ENCODE measurements at regions not wholly inside any gene's neighbourhood (a gene's known extent, or its start where the extent isn't known, plus 50 kb on each side); places are given as distances from the start of the nearest gene placed in this dataset.
"Not testable (repeated sequence)": the region's sequence is repeated elsewhere in the genome, so short reads cannot be mapped to it uniquely, and the experiment has no call there.

DNA sequence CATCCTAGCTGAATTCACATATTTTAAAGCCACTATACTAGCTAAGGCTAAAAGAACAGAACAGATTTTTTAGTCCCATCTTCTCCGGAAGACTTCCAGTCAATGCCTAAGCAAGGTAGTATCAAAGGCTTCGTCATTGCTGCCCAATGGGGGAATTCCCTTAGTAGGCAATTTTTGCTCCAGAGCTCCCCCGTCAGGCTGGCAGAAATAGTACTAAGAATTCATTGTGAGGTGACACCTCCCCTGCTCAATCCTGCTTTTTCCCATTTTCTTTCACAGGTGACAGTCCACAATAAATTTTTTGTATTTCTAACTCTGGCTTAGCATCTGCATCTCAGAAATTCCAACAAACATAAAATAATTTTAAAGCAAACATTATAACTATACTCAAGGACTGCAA is 52.8 kb upstream of the SRSF6 start:
- H3K27me3 Mint-ChIP-seq, result peaks cover 8% of the 10 kb centered on the region
- H3K36me3 Mint-ChIP-seq (ENCODE audit: low read depth), result no peaks in the 10 kb centered on the region
- H3K9me3 Mint-ChIP-seq, result peaks cover 7% of the 10 kb centered on the region
- intact Hi-C loops (cut with micrococcal nuclease), result no loop called here
- H3K4me3 Mint-ChIP-seq, result no peak overlapping the region
- H3K27ac Mint-ChIP-seq, result no peak overlapping the region
- no peaks in the 10 kb centered on the region for H3K4me1 Mint-ChIP-seq (ENCODE audit: low read depth)

DNA sequence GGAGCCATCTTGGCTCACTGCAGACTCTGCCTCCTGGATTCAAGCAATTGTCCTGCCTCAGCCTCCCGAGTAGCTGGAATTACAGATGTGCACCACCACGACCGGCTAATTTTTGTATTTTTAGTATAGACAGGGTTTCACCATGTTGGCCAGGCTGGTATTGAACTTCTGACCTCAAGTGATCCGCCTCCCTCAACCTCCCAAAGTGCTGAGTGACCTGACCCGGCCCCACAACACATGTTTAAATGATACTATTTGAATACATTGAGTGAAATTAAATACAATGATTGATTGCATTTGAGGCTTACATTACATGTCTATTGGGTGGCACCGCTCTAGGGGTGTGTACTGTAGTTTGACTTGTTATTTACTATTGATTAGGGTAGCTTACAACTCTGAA is 56.8 kb upstream of the SRSF6 start:
- H3K36me3 Mint-ChIP-seq (ENCODE audit: low read depth); intact Hi-C loops (cut with micrococcal nuclease); H3K9me3 Mint-ChIP-seq; H3K27me3 Mint-ChIP-seq; H3K27ac Mint-ChIP-seq; H3K4me3 Mint-ChIP-seq; H3K4me1 Mint-ChIP-seq (ENCODE audit: low read depth): not testable (repeated sequence)

DNA sequence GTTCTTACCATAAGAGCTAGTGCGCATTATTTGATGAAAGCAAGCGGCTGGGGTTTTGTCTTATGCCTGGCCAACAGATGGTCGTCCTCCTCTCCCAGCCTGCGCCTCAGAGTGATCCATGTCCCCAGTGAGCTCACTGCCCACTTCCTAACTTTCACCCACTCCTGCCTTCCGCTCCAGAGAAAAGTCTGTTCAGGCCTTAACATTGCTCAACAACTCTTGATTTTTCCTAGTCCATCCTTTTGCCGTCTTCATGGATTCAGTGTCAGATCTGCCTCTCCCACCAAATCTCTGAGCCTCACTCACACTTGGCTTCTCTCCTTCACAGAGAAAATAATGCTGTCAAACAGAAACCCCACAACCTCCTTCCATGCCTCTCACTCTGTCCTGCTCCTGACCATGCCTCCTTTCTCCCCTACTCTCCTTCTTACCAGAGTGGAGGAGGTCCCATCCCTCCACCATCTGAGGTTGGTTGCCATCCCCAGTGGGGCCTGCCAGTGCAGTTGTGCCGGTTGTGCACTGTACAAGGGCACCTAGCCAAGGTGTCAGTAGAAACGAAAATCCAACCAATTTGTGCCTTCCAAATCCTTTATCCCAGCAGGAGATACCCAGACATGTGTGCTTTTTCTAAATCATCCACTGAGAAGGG is 58.9 kb upstream of the SRSF6 start:
- Mint-ChIP-seq H3K4me1 (ENCODE audit: low read depth) (no peaks in the 10 kb centered on the region), H3K4me3 (no peak overlapping the region), H3K27me3 (no peaks in the 10 kb centered on the region), H3K36me3 (ENCODE audit: low read depth) (no peaks in the 10 kb centered on the region), H3K9me3 (no peaks in the 10 kb centered on the region), H3K27ac (no peak overlapping the region)
- intact Hi-C loops (cut with micrococcal nuclease), result no loop called here

DNA sequence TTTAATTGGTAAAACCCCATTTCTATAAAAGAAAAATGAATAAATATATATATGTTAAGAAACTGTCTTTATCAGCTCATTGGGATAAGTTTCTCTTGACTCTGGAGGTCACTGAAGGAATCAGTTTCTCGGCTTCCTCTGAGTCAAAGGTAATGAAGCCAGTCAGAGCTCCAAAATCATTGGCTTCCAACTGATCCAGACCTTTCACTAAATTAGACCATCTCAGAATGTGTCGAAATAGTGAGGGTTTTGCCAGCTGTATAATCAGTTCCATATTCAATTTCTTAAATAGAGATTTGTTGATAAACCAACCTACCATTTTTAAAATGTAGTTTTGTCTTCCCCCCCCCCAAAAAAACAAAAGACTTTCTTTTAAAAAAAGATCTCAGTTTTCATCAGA is 60.5 kb upstream of the SRSF6 start:
- no peak overlapping the region for H3K27ac Mint-ChIP-seq
- intact Hi-C loops (cut with micrococcal nuclease), result no loop called here
- no peaks in the 10 kb centered on the region for H3K9me3 Mint-ChIP-seq

DNA sequence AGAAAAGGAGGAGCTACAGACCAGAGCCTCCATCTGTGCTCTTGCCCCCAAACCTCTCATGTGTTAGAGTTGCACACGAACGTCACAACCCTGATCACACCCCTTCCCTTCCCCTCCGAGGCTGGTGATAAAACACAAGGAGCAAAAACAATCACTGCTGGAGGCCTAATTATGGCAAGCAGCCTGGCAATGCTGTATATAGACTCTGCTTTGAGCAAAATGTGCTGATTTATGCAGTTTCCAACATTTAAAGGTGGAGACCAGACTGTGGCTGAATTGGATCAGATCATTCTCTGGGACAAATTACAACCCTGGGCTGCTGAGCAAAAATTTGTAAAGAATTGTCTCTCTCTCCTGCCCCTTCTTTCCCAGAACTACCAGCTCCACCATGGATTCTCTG is 64.6 kb upstream of the SRSF6 start:
- no peak overlapping the region for H3K4me3 Mint-ChIP-seq
- H3K9me3 Mint-ChIP-seq, result no peaks in the 10 kb centered on the region
- no peaks in the 10 kb centered on the region for H3K4me1 Mint-ChIP-seq (ENCODE audit: low read depth)
- intact Hi-C loops (cut with micrococcal nuclease), result no loop called here
- H3K27ac Mint-ChIP-seq, result no peak overlapping the region
- H3K27me3 Mint-ChIP-seq, result peaks cover 9% of the 10 kb centered on the region
- no peaks in the 10 kb centered on the region for H3K36me3 Mint-ChIP-seq (ENCODE audit: low read depth)

More for the DNA sequence above, 60.5 kb upstream of the SRSF6 start:
- H3K4me3 Mint-ChIP-seq, result no peak overlapping the region
- H3K36me3 Mint-ChIP-seq (ENCODE audit: low read depth), result no peaks in the 10 kb centered on the region
- H3K27me3 Mint-ChIP-seq, result peaks cover 2% of the 10 kb centered on the region
- no peaks in the 10 kb centered on the region for H3K4me1 Mint-ChIP-seq (ENCODE audit: low read depth)

DNA sequence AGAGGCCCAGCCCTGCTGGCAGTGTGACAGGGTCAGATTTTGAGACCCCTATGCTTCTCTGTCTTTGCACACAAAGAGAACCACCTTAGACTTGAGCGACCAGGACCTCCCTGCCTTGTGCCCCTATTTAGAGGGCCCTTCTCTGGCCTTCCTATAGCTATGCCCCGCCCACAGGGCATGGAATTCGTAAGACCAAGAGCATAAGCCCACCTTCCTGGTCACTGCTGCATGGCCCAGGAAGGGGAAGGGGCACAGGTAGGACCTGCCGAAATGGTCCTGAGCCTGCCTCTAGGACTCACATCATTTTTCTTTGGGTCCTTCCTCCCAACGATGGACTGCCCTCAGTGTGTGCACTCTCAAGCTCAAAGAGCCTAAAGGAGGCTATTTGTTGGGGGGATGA is 65.1 kb upstream of the SRSF6 start:
- intact Hi-C loops (cut with micrococcal nuclease), result no loop called here
- Mint-ChIP-seq H3K4me3 (no peak overlapping the region), H3K36me3 (ENCODE audit: low read depth) (no peaks in the 10 kb centered on the region), H3K27ac (no peak overlapping the region), H3K9me3 (no peaks in the 10 kb centered on the region), H3K4me1 (ENCODE audit: low read depth) (no peaks in the 10 kb centered on the region), H3K27me3 (peaks cover 11% of the 10 kb centered on the region)

DNA sequence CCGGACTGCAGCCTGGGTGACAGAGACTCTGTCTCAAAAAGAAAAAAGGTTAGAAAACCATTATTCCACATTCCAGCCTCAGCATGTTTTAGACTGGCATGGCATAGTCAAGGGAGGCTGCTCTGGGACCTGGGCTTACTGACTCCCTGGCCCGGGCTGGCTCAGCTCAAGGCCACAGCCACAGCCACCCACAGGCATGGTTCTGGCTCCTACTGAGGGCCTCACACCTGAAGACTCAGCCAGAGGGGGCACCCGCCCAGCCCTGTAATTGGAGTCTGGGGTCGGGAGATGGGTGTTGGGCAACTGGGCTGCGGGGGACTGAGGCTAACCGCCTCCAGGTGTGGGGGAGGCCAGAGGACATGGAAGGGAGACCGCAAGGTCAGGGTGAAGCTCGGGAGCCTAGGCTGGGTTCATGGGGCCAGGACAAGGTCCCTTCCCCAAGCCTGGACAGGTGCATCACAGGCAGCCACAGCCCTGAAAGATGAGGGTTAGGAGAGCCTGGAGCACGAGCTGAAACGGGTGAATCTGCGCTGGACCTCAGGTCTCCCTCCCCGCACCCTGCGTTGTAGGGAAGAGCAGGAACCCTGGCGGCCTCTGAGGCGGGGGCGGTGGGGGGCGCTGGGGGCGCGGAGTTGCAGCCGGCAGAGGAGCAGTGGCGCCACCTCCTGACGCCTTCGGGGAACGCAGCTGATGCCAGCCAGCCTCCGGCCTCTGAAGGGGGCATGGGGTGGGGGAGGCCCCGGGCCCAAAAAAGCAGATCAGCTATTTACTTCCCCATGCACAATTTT is 67.7 kb upstream of the SRSF6 start:
- Mint-ChIP-seq H3K27me3 (peaks cover 11% of the 10 kb centered on the region), H3K4me1 (ENCODE audit: low read depth) (no peaks in the 10 kb centered on the region)
- intact Hi-C loops (cut with micrococcal nuclease), result no loop called here

DNA sequence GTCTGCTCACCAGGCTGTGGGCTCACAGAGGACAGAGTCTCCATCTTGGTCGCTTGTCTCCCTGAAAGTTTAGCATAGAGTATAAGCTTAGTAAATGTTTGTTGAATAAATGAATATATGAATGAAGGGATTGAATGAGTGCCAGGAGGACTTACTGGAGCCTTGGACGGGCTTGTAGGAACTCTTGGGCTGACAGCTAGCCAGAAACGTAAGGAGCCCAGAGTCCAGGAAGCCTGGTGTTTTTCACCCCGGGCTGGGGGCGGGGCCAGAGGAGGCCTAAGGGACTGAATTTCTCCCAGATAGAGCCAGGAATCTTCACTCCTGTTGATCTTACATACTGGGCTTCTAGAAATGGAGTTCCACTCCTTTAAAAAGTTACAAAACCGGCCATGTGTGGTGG is 68.5 kb upstream of the SRSF6 start:
- H3K27me3 Mint-ChIP-seq, result peaks cover 11% of the 10 kb centered on the region
- H3K4me1 Mint-ChIP-seq (ENCODE audit: low read depth), result no peaks in the 10 kb centered on the region
- H3K4me3 Mint-ChIP-seq, result no peak overlapping the region
- peaks cover 13% of the 10 kb centered on the region for H3K9me3 Mint-ChIP-seq
- intact Hi-C loops (cut with micrococcal nuclease), result no loop called here
- no peak overlapping the region for H3K27ac Mint-ChIP-seq
- H3K36me3 Mint-ChIP-seq (ENCODE audit: low read depth), result no peaks in the 10 kb centered on the region

More for the DNA sequence above, 67.7 kb upstream of the SRSF6 start:
- H3K27ac Mint-ChIP-seq, result no peak overlapping the region
- peaks cover 13% of the 10 kb centered on the region for H3K9me3 Mint-ChIP-seq
- H3K4me3 Mint-ChIP-seq, result no peak overlapping the region
- no peaks in the 10 kb centered on the region for H3K36me3 Mint-ChIP-seq (ENCODE audit: low read depth)

DNA sequence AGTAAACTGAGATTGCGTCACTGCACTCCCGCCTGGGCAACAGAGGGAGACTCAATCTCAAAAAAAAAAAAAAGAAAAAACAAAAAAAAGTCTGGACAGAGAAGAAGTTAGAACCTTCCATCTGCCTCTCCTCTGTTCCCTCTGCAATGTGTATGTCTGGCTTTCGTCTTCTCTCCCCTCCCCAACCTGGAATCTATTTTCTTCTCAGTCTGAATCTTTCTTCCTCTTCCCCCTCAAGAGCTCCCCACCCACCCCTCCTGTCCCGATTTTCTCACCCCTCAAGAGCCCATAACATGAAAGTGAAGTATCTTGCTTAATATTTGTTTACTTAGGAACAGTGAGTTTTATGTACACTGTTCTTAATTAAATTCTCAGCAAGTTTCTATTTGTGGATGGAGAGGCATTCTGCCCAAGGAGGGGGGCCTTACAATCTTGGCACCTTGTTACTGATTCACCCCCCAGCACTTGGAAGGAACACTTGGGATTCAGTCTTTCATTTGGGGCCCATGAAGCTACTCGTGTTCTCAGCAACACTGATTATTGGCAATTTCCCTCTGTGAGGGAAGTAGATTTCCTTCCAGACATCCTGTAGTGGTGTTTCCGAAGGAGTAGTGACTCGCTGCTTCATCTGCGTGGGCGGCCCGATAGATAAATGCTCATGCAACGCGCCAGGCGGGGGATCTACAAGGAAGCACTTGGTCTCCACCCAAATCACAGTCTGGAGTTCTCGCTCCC is 69.3 kb upstream of the SRSF6 start:
- H3K36me3 Mint-ChIP-seq (ENCODE audit: low read depth), result no peaks in the 10 kb centered on the region
- H3K27me3 Mint-ChIP-seq, result peaks cover 11% of the 10 kb centered on the region
- peaks cover 13% of the 10 kb centered on the region for H3K9me3 Mint-ChIP-seq
- H3K4me3 Mint-ChIP-seq, result no peak overlapping the region
- H3K4me1 Mint-ChIP-seq (ENCODE audit: low read depth), result no peaks in the 10 kb centered on the region
- no peak overlapping the region for H3K27ac Mint-ChIP-seq
- intact Hi-C loops (cut with micrococcal nuclease), result no loop called here

DNA sequence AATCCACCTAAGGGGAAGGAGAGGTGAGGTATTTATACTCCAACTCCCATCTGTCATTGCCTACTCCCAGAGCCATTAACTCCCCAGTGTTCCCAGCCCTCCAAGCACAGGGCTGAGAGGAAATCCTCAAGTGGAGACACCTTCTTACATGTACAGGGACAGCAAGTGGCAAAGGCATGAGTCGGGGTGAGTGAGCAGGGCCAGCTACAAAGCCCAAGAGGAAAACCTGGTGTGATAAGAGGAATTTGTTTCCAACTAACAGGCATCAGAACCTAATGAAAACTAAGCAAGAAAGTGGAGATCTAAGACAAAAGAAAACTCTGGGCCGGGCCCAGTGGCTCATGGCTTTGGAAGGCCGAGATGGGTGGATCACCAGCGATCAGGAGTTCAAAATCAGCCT is 70.0 kb upstream of the SRSF6 start:
- no peak overlapping the region for H3K27ac Mint-ChIP-seq
- H3K4me3 Mint-ChIP-seq, result no peak overlapping the region
- intact Hi-C loops (cut with micrococcal nuclease), result no loop called here
- H3K9me3 Mint-ChIP-seq, result peaks cover 13% of the 10 kb centered on the region
- H3K27me3 Mint-ChIP-seq, result peaks cover 10% of the 10 kb centered on the region
- no peaks in the 10 kb centered on the region for H3K4me1 Mint-ChIP-seq (ENCODE audit: low read depth)
- no peaks in the 10 kb centered on the region for H3K36me3 Mint-ChIP-seq (ENCODE audit: low read depth)

DNA sequence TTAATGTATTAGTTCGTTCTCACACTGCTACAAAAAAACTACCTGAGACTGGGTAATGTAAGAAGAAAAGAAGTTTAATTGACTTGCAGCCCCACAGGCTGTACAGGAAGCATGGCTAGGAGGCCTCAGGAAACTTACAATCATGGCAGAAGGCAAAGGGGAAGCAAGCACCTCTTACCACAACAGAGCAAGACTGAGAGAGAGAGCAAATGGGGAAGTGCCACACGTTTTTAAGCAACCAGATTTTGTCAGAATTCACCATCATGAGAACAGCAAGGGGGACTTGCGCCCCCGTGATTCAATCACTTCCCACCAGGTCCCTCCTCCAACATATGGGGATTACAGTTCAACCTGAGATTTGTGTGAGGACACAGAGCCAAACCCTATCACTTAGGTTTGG is 70.8 kb upstream of the SRSF6 start:
- Mint-ChIP-seq H3K4me3 (no peak overlapping the region), H3K9me3 (peaks cover 13% of the 10 kb centered on the region), H3K27me3 (peaks cover 9% of the 10 kb centered on the region), H3K4me1 (ENCODE audit: low read depth) (no peaks in the 10 kb centered on the region), H3K36me3 (ENCODE audit: low read depth) (no peaks in the 10 kb centered on the region), H3K27ac (no peak overlapping the region)
- intact Hi-C loops (cut with micrococcal nuclease), result no loop called here

DNA sequence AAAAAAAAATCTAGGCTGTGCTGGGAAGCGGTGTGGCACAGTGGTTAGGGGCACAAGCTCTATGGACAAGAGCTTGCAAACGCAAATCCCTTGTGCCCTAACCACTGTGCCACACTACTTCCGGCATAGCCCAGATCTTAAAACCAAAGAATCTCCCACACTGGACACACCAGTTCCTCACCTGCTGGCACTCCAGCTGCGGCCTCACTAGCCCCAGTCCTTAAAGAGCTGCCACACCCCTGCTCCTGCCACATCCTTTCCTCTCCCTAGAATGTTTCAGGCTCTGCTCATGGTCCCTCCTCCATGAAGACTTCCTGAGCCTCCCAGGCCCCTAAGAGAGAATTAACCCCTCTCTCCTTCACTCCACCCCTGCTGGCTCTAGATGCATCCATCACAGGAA is 71.8 kb upstream of the SRSF6 start:
- Mint-ChIP-seq H3K36me3 (ENCODE audit: low read depth) (no peaks in the 10 kb centered on the region), H3K27me3 (peaks cover 7% of the 10 kb centered on the region), H3K9me3 (peaks cover 13% of the 10 kb centered on the region), H3K4me1 (ENCODE audit: low read depth) (no peaks in the 10 kb centered on the region), H3K27ac (no peak overlapping the region), H3K4me3 (no peak overlapping the region)
- intact Hi-C loops (cut with micrococcal nuclease), result no loop called here

DNA sequence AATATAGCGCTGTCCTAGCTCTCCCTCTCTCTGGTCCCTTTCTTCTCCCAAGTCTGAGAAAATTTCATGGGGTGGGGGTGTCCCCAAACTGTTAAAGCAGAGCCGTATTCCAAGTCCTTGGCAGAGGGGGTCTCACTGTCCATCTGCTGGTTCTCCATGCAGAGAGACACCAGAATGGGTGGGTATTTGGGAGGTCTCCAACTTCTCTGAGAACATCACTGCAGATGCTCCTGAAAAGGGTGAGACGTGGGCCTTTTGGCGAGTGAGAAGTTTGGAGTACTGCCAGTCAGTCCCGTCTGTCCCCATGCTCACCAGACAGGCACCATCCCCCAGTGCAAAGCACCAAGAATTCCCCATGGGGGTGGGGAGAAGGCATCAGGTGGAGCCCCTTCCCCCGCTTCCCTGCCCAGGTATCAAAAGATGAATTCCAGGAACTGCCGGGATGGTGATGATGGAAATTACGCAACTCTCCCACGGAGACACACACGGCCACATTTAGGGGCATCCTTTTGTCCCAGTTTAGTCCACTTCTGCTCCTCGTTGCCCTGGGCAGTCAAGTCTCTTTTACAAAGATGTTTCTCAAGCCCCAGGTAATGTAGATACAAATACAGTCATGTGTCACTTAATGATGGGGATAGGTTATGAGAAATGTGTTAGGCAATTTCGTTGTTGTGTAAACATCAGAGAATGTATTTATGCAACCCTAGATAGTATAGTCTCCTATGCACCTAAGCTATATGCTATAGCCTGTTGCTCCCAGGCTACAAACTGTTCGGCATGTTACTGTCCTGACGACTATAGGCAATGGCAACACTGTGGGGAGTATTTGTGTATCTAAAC is 73.4 kb upstream of the SRSF6 start:
- peaks cover 2% of the 10 kb centered on the region for H3K27me3 Mint-ChIP-seq
- H3K4me3 Mint-ChIP-seq, result no peak overlapping the region
- no peaks in the 10 kb centered on the region for H3K36me3 Mint-ChIP-seq (ENCODE audit: low read depth)
- peaks cover 13% of the 10 kb centered on the region for H3K9me3 Mint-ChIP-seq
- no peak overlapping the region for H3K27ac Mint-ChIP-seq
- H3K4me1 Mint-ChIP-seq (ENCODE audit: low read depth), result no peaks in the 10 kb centered on the region
- intact Hi-C loops (cut with micrococcal nuclease), result no loop called here
